KMS-11 (cell line): ENCODE measurements at regions not wholly inside any gene's neighbourhood (a gene's known extent, or its start where the extent isn't known, plus 50 kb on each side); places are given as distances from the start of the nearest gene placed in this dataset.

Experiments used
- H2AFZ ChIP-seq: fragments of 200-600 bp; sonication (generic); 2 replicates; pipeline ENCODE4 v1.6.1; 2016; ENCODE audit warnings: antibody characterized with exemption, mixed run types, low read depth
- H3K27ac ChIP-seq: fragments of 200-600 bp; sonication (generic); 2 replicates; pipeline ENCODE4 v1.6.1; 2016; ENCODE audit warnings: mild to moderate bottlenecking, mixed run types
- H3K27me3 ChIP-seq: fragments of 200-600 bp; sonication (generic); 2 replicates; pipeline ENCODE4 v1.6.1; 2017; ENCODE audit warnings: mild to moderate bottlenecking, low read depth, mixed run types, moderate library complexity; ENCODE audit not compliant: insufficient read depth
- H3K36me3 ChIP-seq: fragments of 200-600 bp; sonication (generic); 2 replicates; pipeline ENCODE4 v1.6.1; 2017; ENCODE audit warnings: mild to moderate bottlenecking, mixed run types; ENCODE audit not compliant: insufficient read depth
- H3K4me1 ChIP-seq: fragments of 200-600 bp; sonication (generic); 2 replicates; pipeline ENCODE4 v1.6.1; 2016; ENCODE audit warnings: mild to moderate bottlenecking, low read depth, mixed run types; ENCODE audit not compliant: poor library complexity, severe bottlenecking
- H3K4me2 ChIP-seq: fragments of 200-600 bp; sonication (generic); 2 replicates; pipeline ENCODE4 v1.7.0; 2016; ENCODE audit warnings: mild to moderate bottlenecking, mixed run types
- H3K4me3 ChIP-seq: fragments of 200-600 bp; sonication (generic); IDR thresholded peaks from 2 replicates; pipeline ENCODE4 v1.6.1; 2017; ENCODE audit warnings: low read depth, low read length, mixed read lengths; ENCODE audit not compliant: insufficient read depth
- H3K79me2 ChIP-seq: fragments of 200-600 bp; sonication (generic); 2 replicates; pipeline ENCODE4 v1.6.1; 2016; ENCODE audit warnings: low read depth, mixed run types; ENCODE audit not compliant: insufficient read depth
- H3K9ac ChIP-seq: fragments of 200-600 bp; sonication (generic); 2 replicates; pipeline ENCODE4 v1.6.1; 2016; ENCODE audit warnings: mild to moderate bottlenecking, mixed run types
- H4K20me1 ChIP-seq: fragments of 200-600 bp; sonication (generic); 2 replicates; pipeline ENCODE4 v1.6.1; 2016; ENCODE audit warnings: mild to moderate bottlenecking, mixed run types; ENCODE audit not compliant: insufficient read depth
- TF ChIP-seq, protein P1 (sequence below): fragments of 200-600 bp; sonication (generic); conservative IDR thresholded peaks from 2 replicates; pipeline ENCODE4 v1.6.1; 2017; ENCODE audit warnings: low read depth, mild to moderate bottlenecking, antibody characterized with exemption, low read length, moderate library complexity, mixed read lengths

DNA sequence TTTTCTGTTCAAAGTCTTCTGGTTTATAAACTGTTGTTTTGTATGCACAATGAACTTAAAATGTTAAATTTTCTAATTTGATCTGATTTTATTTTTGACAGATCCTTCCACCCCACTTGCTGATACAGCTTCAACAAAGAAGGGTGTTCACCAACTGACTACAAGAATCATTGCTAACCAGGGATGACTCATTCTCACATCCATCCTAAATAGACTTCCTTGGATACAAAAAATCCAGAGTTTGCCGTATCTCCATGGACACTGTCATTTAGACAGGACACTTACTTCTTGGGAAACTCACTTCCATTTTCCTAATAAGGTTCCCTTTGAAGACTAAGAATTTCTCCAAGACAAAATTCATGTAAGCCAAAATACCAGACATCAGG, 111.6 kb upstream of the NWD2 start:
- Histone ChIP-seq H3K27me3 (no peaks in the 10 kb centered on the region), H3K27ac (no peak overlapping the region), H3K9ac (no peak overlapping the region), H3K79me2 (no peaks in the 10 kb centered on the region), H2AFZ (no peak overlapping the region), H3K4me3 (no peak overlapping the region), H4K20me1 (no peaks in the 10 kb centered on the region), H3K36me3 (no peaks in the 10 kb centered on the region), H3K4me1 (no peaks in the 10 kb centered on the region), H3K4me2 (no peak overlapping the region)
- TF ChIP-seq, protein P1, sequence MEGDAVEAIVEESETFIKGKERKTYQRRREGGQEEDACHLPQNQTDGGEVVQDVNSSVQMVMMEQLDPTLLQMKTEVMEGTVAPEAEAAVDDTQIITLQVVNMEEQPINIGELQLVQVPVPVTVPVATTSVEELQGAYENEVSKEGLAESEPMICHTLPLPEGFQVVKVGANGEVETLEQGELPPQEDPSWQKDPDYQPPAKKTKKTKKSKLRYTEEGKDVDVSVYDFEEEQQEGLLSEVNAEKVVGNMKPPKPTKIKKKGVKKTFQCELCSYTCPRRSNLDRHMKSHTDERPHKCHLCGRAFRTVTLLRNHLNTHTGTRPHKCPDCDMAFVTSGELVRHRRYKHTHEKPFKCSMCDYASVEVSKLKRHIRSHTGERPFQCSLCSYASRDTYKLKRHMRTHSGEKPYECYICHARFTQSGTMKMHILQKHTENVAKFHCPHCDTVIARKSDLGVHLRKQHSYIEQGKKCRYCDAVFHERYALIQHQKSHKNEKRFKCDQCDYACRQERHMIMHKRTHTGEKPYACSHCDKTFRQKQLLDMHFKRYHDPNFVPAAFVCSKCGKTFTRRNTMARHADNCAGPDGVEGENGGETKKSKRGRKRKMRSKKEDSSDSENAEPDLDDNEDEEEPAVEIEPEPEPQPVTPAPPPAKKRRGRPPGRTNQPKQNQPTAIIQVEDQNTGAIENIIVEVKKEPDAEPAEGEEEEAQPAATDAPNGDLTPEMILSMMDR: no peak

DNA sequence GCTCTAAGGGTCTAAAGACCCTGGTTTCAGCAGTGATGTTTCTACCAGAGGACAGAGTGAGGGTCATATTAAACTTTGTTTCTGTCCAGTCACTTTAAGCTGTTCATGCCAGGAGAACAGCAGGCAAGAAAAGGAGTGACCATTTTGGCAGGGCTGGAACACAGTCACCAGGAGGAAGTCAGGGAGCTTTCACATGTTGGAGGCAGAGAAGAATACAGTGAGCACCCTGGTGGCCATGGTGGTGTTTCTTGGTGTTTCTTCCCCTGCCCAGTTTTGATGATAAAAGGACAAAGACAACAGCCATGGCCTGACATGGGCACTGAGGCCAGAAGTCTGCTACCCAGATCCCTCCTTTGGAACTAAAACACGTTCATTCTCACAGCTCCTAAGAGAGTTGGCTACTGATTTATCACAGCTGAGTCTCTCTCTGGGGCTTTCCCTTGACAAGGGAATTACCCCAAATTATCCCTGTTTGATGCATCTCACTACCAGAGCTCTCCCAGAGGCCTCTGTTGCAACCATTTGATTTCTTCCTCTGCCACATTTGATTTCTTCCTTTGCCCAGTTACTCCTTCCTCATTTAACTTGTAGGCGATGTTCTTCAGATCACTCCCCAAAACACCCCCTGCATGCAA, 106.4 kb upstream of the NWD2 start:
- no peaks in the 10 kb centered on the region for H3K79me2 ChIP-seq
- no peaks in the 10 kb centered on the region for H3K27me3 ChIP-seq
- H3K27ac ChIP-seq: no peak overlapping the region
- H3K4me2 ChIP-seq: no peak overlapping the region
- no peaks in the 10 kb centered on the region for H3K36me3 ChIP-seq
- no peak overlapping the region for H3K4me3 ChIP-seq
- no peak overlapping the region for H3K9ac ChIP-seq
- no peak overlapping the region for H2AFZ ChIP-seq
- TF ChIP-seq, protein P1: no peak
- no peaks in the 10 kb centered on the region for H3K4me1 ChIP-seq
- H4K20me1 ChIP-seq: no peaks in the 10 kb centered on the region

DNA sequence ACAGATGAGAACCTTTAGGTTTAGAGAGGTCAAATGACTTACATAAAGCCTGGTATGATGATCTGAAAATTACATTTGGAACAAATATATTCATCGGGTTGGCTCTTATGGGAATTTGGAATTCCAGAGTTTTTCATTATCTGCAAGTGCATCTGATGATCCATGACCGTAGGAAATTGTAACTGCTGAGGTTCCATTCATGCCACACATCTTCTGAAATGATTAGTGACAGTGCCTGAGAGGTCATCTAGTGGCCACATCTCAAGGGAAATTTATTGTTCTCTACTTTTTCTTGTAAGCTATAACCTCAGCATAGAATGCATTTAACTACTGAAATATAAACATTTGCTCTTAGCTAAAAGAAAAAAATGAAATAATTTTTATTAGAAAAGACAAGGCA, 105.8 kb upstream of the NWD2 start:
- Histone ChIP-seq H3K4me1 (no peaks in the 10 kb centered on the region), H2AFZ (no peak overlapping the region), H3K79me2 (no peaks in the 10 kb centered on the region), H3K27me3 (no peaks in the 10 kb centered on the region), H3K9ac (no peak overlapping the region), H4K20me1 (no peaks in the 10 kb centered on the region), H3K4me3 (no peak overlapping the region), H3K36me3 (no peaks in the 10 kb centered on the region), H3K4me2 (no peak overlapping the region), H3K27ac (no peak overlapping the region)
- TF ChIP-seq, protein P1: no peak

DNA sequence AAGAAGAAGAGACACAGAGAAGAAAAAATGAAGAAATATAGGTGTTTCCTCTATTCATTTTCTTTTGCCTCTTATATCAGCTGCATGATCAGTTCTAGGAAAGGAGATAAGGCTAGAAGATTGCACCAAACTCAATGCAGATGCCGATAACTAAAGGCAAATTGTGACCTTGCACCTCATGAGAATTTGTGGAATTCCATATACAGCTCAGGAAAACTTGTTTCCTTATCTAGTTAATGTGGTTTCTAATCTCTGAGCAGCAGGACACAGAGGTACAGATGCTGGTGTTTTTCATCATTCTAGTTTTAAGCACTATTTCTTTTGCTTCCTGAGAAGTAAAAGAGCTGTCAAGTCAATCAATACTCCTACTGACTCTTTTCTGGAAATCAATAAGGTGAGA, 104.6 kb upstream of the NWD2 start:
- Histone ChIP-seq H3K4me2 (no peak overlapping the region), H3K4me3 (no peak overlapping the region), H3K36me3 (no peaks in the 10 kb centered on the region), H3K79me2 (no peaks in the 10 kb centered on the region), H3K9ac (no peak overlapping the region), H3K4me1 (no peaks in the 10 kb centered on the region), H3K27ac (no peak overlapping the region), H4K20me1 (no peaks in the 10 kb centered on the region), H3K27me3 (no peaks in the 10 kb centered on the region), H2AFZ (no peak overlapping the region)
- TF ChIP-seq, protein P1: no peak
